CD8-positive, alpha-beta memory T cell (primary cell): ENCODE measurements at regions not wholly inside any gene's neighbourhood (a gene's known extent, or its start where the extent isn't known, plus 50 kb on each side); places are given as distances from the start of the nearest gene placed in this dataset.

Experiments
- CTCF ChIA-PET: fragments of 350-600 bp; sonication (Branson Sonifier 250); formaldehyde crosslinking; loops from one replicate; lab custom pipeline; 2021; ENCODE audit warnings: antibody characterized with exemption; lab: Charles Lee
- POLR2A ChIA-PET: fragments of 350-600 bp; sonication (Branson Sonifier 250); formaldehyde crosslinking; loops from one replicate; lab custom pipeline; 2021; ENCODE audit warnings: antibody characterized with exemption; lab: Charles Lee
- DNase-seq, 5 donors: peaks; one replicate each; pipeline versions ENCODE4 v3.0.0 to v3.0.0-alpha.2; 2020 to 2022; ENCODE audit warnings: mixed read lengths in 1 of 5
- H3K27ac ChIP-seq: one replicate; pipeline ENCODE4 v1.7.0; 2013; ENCODE audit warnings: low read depth, mild to moderate bottlenecking, low read length, moderate library complexity
- H3K27me3 ChIP-seq: 2 replicates; pipeline ENCODE4 v1.7.0; 2013; ENCODE audit warnings: low read length, mild to moderate bottlenecking; ENCODE audit not compliant: insufficient read depth, poor library complexity, severe bottlenecking
- H3K36me3 ChIP-seq: 2 replicates; pipeline ENCODE4 v1.7.0; 2013; ENCODE audit warnings: mild to moderate bottlenecking, low read length, moderate library complexity; ENCODE audit not compliant: insufficient read depth
- H3K4me1 ChIP-seq: 2 replicates; pipeline ENCODE4 v1.7.0; 2013; ENCODE audit warnings: mild to moderate bottlenecking, low read length, moderate library complexity; ENCODE audit not compliant: insufficient read depth
- H3K4me3 ChIP-seq: 2 replicates; pipeline ENCODE4 v1.7.0; 2013; ENCODE audit warnings: mild to moderate bottlenecking, low read length
- H3K9me3 ChIP-seq: 2 replicates; pipeline ENCODE4 v1.7.0; 2013; ENCODE audit warnings: mild to moderate bottlenecking, low read length
- H3K27ac Mint-ChIP-seq, 8 donors: one replicate each; pipeline ENCODE4 v1.8.0; 2020 to 2021; ENCODE audit warnings: mixed read lengths in 8 of 8, mild to moderate bottlenecking in 6 of 8, inconsistent platforms in 3 of 8, moderate library complexity in 3 of 8
- H3K27me3 Mint-ChIP-seq, 2 donors: one replicate each; pipeline ENCODE4 v1.8.0; 2020 to 2021; ENCODE audit warnings: mixed read lengths in 2 of 2, mild to moderate bottlenecking in 1 of 2, moderate library complexity in 1 of 2
- H3K36me3 Mint-ChIP-seq, 3 donors: one replicate each; pipeline ENCODE4 v1.8.0; 2020 to 2021; ENCODE audit warnings: mixed read lengths in 3 of 3, inconsistent platforms in 1 of 3, mild to moderate bottlenecking in 1 of 3
- H3K4me1 Mint-ChIP-seq, 3 donors: one replicate each; pipeline ENCODE4 v1.8.0; 2020 to 2021; ENCODE audit warnings: mixed read lengths in 3 of 3, inconsistent platforms in 1 of 3, mild to moderate bottlenecking in 1 of 3
- H3K4me3 Mint-ChIP-seq, 7 donors: one replicate each; pipeline ENCODE4 v1.8.0; 2020 to 2021; ENCODE audit warnings: mixed read lengths in 7 of 7, mild to moderate bottlenecking in 6 of 7, moderate library complexity in 4 of 7, inconsistent platforms in 2 of 7
- H3K9me3 Mint-ChIP-seq, 5 donors: one replicate each; pipeline ENCODE4 v1.8.0; 2020 to 2022; ENCODE audit warnings: mixed read lengths in 5 of 5, mild to moderate bottlenecking in 3 of 5, moderate library complexity in 2 of 5, inconsistent platforms in 1 of 5

DNA sequence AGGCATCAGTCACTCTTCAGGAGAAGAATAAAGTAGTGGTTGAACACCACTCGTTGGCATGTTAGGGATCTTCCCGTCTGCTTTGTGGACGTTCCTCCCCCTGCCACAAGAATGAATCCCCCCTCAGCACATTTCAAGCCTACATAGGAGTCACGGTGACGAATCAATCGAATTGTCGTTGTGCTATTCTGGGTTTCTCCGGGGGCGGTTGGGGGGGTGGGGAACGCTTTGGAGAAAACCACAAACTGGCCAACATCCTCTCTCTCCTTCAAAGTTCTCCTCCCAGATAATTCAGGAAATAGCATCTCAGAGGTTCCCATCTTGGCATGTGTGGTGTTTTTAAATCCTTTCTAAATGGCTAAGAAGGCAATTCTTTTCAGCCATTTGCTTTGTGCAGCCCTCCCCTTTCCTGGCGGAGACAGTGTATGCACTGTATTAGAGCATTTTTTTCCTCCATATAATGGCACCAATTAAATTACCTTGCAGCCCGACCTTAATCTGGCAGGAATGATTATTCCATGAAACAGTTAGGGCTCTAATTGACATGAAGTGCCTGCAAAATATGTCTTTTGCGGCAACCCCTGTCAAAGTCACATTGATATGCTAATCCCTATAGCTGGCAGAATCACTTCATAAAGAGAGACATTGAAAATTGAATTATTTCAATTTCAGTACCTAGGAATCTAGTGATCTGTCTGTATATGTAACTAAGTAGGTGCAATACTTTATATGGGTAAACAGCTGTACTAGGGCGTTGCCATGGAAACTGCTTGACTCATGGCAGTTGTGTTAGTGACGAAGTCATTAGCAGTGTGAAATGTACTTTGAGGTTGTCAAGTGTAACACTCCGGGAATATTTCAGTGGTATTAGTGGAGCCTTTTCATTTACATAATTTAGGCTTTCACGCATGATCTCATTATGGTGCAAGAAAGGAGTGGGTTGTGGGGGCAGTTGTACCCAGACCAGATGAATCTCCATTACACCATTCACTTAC lies 323.4 kb upstream of the SLC14A2 start:
- DNase-seq = no peak
- no peaks in the 10 kb centered on the region for H3K4me1 Mint-ChIP-seq

DNA sequence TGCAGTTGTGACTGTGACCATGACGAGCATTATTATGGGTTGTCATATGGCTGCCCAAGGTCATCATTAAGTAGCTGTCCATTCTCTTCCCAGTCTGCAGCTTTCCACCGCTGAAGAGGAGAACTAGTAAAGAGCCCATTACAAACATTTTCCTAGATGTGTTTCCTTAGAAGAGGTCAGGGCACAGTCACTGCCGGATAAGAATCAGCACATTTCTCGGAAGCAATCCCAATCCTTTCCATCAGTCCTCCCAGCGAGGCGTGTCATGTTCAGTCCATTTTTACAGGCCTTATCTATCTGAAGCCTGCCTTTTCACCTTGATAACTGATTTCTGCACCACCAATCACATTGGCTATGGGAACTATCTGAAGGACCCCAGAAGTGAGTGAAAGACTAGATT lies 319.9 kb upstream of the SLC14A2 start:
- H3K36me3 ChIP-seq = no peaks in the 10 kb centered on the region
- H3K9me3 ChIP-seq = no peaks in the 10 kb centered on the region
- H3K4me1 ChIP-seq = no peaks in the 10 kb centered on the region
- Mint-ChIP-seq H3K27ac (no peak overlapping the region), H3K9me3 (no peaks in the 10 kb centered on the region), H3K4me3 (no peak overlapping the region), H3K36me3 (no peaks in the 10 kb centered on the region), H3K27me3 (peaks cover 0 to 2% of the 10 kb centered on the region in 2 donors), H3K4me1 (no peaks in the 10 kb centered on the region)
- no peak for DNase-seq
- POLR2A ChIA-PET = no interaction called here
- CTCF ChIA-PET = no interaction called here
- H3K27me3 ChIP-seq = no peaks in the 10 kb centered on the region
- no peak overlapping the region for H3K4me3 ChIP-seq
- no peak overlapping the region for H3K27ac ChIP-seq

More for the DNA sequence above, 323.4 kb upstream of the SLC14A2 start:
- no peak overlapping the region for H3K27ac Mint-ChIP-seq
- H3K4me3 ChIP-seq = no peak overlapping the region
- H3K4me1 ChIP-seq = no peaks in the 10 kb centered on the region
- peaks cover 0 to 6% of the 10 kb centered on the region in 2 donors for H3K27me3 Mint-ChIP-seq
- H3K27ac ChIP-seq = no peak overlapping the region
- no peaks in the 10 kb centered on the region for H3K9me3 Mint-ChIP-seq
- no peaks in the 10 kb centered on the region for H3K27me3 ChIP-seq
- CTCF ChIA-PET = no interaction called here
- H3K4me3 Mint-ChIP-seq = no peak overlapping the region
- no peaks in the 10 kb centered on the region for H3K9me3 ChIP-seq
- no peaks in the 10 kb centered on the region for H3K36me3 Mint-ChIP-seq
- POLR2A ChIA-PET = no interaction called here
- H3K36me3 ChIP-seq = no peaks in the 10 kb centered on the region

DNA sequence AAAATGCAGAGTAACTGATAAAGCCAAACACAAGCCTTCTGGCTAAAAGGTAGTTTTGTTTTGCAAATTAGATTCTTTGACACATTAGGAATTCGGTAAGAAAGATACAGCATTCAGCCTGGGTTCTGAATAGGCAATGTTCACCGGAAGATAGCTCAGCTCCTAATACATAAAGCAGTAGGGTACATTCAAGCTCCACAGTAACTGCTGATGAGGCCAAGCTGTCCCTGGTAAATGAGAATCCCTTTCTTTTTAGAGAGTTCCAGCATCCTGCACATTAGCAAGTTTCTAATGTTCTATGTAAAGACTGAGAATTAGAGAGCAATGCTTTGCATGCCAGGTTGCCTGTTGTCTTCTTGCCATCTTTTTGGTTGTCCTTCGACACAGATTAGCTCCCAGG lies 316.3 kb upstream of the SLC14A2 start:
- no peak overlapping the region for H3K27ac ChIP-seq
- H3K27ac Mint-ChIP-seq = no peak overlapping the region
- H3K9me3 Mint-ChIP-seq = no peaks in the 10 kb centered on the region
- no peaks in the 10 kb centered on the region for H3K4me1 ChIP-seq
- H3K36me3 ChIP-seq = no peaks in the 10 kb centered on the region
- H3K4me3 Mint-ChIP-seq = no peak overlapping the region
- CTCF ChIA-PET = no interaction called here
- no peak for DNase-seq
- no peaks in the 10 kb centered on the region for H3K9me3 ChIP-seq
- no peak overlapping the region for H3K4me3 ChIP-seq
- H3K27me3 ChIP-seq = no peaks in the 10 kb centered on the region
- no peaks in the 10 kb centered on the region for H3K36me3 Mint-ChIP-seq
- POLR2A ChIA-PET = no interaction called here
- H3K4me1 Mint-ChIP-seq = no peaks in the 10 kb centered on the region
- H3K27me3 Mint-ChIP-seq = peaks cover 0 to 6% of the 10 kb centered on the region in 2 donors

DNA sequence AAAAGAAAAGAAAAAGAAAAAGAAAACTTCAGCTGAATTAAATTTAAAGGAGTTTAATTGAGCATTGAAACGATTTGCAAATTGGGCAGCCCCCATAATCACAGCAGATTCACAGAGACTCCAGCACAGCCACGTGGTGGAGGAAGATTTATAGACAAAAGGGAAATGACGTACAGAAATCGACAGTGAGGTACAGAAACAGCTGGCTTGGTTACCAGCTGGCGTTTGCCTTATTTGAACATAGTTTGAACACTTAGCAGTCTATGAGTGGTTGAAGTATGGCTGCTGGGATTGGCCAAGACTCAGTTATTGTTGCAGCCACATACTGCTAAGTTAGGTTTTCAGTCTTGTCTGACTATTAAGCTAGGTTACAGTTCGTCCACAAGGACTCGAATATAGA lies 312.2 kb upstream of the SLC14A2 start:
- Histone ChIP-seq H3K9me3 (no peaks in the 10 kb centered on the region), H3K4me3 (no peak overlapping the region), H3K4me1 (no peaks in the 10 kb centered on the region), H3K36me3 (no peaks in the 10 kb centered on the region), H3K27ac (no peak overlapping the region), H3K27me3 (no peaks in the 10 kb centered on the region)
- peaks cover 0 to 6% of the 10 kb centered on the region in 2 donors for H3K27me3 Mint-ChIP-seq
- no peaks in the 10 kb centered on the region for H3K4me1 Mint-ChIP-seq
- H3K36me3 Mint-ChIP-seq = no peaks in the 10 kb centered on the region
- H3K27ac Mint-ChIP-seq = no peak overlapping the region
- CTCF ChIA-PET = no interaction called here
- no peaks in the 10 kb centered on the region for H3K9me3 Mint-ChIP-seq
- POLR2A ChIA-PET = no interaction called here
- H3K4me3 Mint-ChIP-seq = no peak overlapping the region
- no peak for DNase-seq

DNA sequence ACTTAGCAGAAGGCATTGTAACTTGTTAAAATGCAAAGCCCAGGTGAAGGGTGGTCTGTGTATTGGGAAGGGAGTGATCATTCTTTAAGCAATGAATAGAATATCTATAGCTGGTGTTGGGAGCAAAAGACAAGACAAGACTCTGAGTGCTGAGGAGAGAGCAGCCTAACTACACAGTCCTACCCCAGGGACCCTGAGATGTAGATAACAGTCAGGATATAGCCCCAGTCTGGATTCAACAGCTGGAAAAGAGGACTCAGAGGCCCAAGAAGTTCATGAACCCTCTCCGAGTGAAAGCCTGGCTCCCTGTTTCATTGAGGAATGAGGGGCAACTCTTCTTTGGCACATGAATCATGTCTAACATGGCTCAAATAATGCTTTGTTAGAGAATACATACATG lies 310.7 kb upstream of the SLC14A2 start:
- H3K36me3 ChIP-seq = no peaks in the 10 kb centered on the region
- H3K27me3 Mint-ChIP-seq = peaks cover 0 to 9% of the 10 kb centered on the region in 2 donors
- no peak overlapping the region for H3K4me3 ChIP-seq
- no peaks in the 10 kb centered on the region for H3K9me3 Mint-ChIP-seq
- H3K27ac ChIP-seq = no peak overlapping the region
- no peaks in the 10 kb centered on the region for H3K27me3 ChIP-seq
- ChIA-PET POLR2A (no interaction called here), CTCF (no interaction called here)
- H3K4me3 Mint-ChIP-seq = no peak overlapping the region
- no peaks in the 10 kb centered on the region for H3K4me1 Mint-ChIP-seq
- H3K9me3 ChIP-seq = no peaks in the 10 kb centered on the region
- H3K36me3 Mint-ChIP-seq = no peaks in the 10 kb centered on the region
- H3K4me1 ChIP-seq = no peaks in the 10 kb centered on the region
- H3K27ac Mint-ChIP-seq = no peak overlapping the region
- DNase-seq = no peak

DNA sequence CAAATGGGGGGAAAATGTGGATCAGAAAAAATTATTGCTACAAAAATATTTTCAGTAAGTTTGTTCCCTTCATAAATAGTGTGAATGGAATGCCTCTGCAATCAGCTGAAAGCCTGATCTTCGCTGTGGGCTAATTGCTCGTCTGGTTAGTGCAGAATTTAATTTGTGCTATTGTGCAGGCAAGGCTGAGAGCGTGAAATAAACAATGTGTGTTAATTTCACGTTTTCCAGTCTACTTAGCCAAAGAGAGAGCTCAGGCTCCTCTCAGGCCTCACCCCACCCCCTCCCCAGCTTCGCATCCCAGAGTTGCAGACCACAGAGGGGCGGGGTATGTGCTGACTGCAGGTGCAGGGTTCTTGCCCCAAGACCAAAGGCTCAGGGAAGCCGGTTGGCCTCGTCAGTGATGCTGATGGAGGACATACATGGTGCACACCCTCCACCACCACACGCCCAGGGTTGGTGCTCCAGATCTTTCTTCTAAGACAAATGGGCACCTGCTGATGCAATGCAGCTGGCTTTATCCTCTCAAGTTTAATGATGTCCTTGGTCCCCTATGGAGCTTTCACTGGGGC lies 302.6 kb upstream of the SLC14A2 start:
- Histone ChIP-seq H3K9me3 (no peaks in the 10 kb centered on the region), H3K4me3 (no peak overlapping the region), H3K27ac (no peak overlapping the region), H3K4me1 (no peaks in the 10 kb centered on the region), H3K36me3 (no peaks in the 10 kb centered on the region), H3K27me3 (no peaks in the 10 kb centered on the region)
- no peaks in the 10 kb centered on the region for H3K9me3 Mint-ChIP-seq
- DNase-seq = no peak
- H3K4me1 Mint-ChIP-seq = no peaks in the 10 kb centered on the region
- H3K36me3 Mint-ChIP-seq = no peaks in the 10 kb centered on the region
- peaks cover 5 to 13% of the 10 kb centered on the region in 2 donors for H3K27me3 Mint-ChIP-seq
- CTCF ChIA-PET = no interaction called here
- no peak overlapping the region for H3K27ac Mint-ChIP-seq
- no peak overlapping the region for H3K4me3 Mint-ChIP-seq
- POLR2A ChIA-PET = no interaction called here

DNA sequence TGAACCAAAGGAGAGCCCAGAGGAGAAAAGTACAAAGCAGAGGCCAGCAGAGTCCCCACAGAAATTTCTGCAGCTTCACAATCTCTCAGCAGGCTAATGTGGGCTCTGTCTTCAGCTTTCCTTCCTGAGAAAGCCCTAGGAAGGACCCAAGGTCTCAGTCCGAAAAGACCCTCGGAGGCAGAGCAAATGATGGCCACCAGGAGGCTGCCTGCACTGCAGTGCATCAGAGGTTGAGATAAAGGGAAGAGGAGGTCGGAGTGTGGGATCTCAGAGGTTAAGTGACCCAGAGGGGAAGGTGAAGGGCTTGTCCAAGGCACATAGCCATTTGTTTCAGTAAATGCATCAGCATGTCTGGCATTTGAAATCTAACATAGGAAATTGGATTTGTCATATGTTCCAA lies 299.1 kb upstream of the SLC14A2 start:
- Histone ChIP-seq H3K27me3 (no peaks in the 10 kb centered on the region), H3K27ac (no peak overlapping the region), H3K36me3 (no peaks in the 10 kb centered on the region), H3K4me1 (no peaks in the 10 kb centered on the region), H3K4me3 (no peak overlapping the region), H3K9me3 (no peaks in the 10 kb centered on the region)
- no peak overlapping the region for H3K4me3 Mint-ChIP-seq
- H3K4me1 Mint-ChIP-seq = no peaks in the 10 kb centered on the region
- POLR2A ChIA-PET = no interaction called here
- CTCF ChIA-PET = no interaction called here
- H3K27ac Mint-ChIP-seq = no peak overlapping the region
- DNase-seq = no peak
- H3K27me3 Mint-ChIP-seq = peaks cover 4 to 8% of the 10 kb centered on the region in 2 donors
- H3K36me3 Mint-ChIP-seq = no peaks in the 10 kb centered on the region
- no peaks in the 10 kb centered on the region for H3K9me3 Mint-ChIP-seq

DNA sequence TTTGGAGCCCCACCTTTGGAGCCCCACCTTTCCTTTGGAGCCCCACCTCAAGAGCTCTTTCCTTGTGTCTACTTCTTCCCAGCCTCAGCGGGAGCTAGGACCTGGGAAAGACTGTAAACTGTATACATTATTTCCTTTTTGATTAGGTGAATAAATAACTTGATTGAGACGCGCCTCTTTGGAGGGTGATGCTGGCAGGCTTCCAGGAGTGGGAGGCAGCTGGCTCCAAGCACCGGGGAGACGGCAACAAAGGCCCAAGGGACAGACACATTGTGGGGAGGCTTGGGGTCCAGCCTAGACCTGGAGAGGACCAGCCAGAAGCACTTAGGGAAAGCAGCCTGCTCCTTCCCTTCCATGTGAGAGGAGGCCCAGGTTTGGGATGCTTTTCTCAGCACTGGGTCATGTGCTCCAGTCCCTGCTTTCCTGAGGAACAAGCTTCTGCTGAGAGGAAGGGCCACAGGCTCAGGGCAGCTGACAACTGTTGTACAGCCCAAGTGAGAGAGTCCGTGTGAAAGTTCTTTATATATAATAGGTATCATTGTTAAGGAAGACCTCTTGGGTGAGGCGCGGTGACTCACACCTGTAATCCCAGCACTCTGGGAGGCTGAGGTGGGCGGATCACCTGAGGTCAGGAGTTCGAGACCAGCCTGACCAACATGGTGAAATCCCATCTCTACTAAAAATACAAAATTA lies 297.2 kb upstream of the SLC14A2 start:
- no peak for DNase-seq
- H3K9me3 Mint-ChIP-seq = no peaks in the 10 kb centered on the region
- H3K27me3 Mint-ChIP-seq = peaks cover 4 to 8% of the 10 kb centered on the region in 2 donors
- H3K4me1 Mint-ChIP-seq = no peaks in the 10 kb centered on the region
- no peak overlapping the region for H3K4me3 Mint-ChIP-seq
- H3K4me1 ChIP-seq = no peaks in the 10 kb centered on the region
- no peaks in the 10 kb centered on the region for H3K36me3 ChIP-seq
- POLR2A ChIA-PET = no interaction called here
- no peaks in the 10 kb centered on the region for H3K9me3 ChIP-seq
- CTCF ChIA-PET = no interaction called here
- H3K27ac ChIP-seq = no peak overlapping the region
- no peaks in the 10 kb centered on the region for H3K27me3 ChIP-seq
- no peak overlapping the region for H3K4me3 ChIP-seq
- no peak overlapping the region for H3K27ac Mint-ChIP-seq
- no peaks in the 10 kb centered on the region for H3K36me3 Mint-ChIP-seq
